HG02884 (cell line): ENCODE measurements at regions not wholly inside any gene's neighbourhood (a gene's known extent, or its start where the extent isn't known, plus 50 kb on each side); places are given as distances from the start of the nearest gene placed in this dataset.

ENCODE experiments used
- ATAC-seq: cut with Tn5 transposase; IDR thresholded peaks from one replicate; pipeline ENCODE4 v1.9.1; 2021; ENCODE audit warnings: mild to moderate bottlenecking, moderate library complexity; ENCODE audit not compliant: unreplicated experiment

DNA sequence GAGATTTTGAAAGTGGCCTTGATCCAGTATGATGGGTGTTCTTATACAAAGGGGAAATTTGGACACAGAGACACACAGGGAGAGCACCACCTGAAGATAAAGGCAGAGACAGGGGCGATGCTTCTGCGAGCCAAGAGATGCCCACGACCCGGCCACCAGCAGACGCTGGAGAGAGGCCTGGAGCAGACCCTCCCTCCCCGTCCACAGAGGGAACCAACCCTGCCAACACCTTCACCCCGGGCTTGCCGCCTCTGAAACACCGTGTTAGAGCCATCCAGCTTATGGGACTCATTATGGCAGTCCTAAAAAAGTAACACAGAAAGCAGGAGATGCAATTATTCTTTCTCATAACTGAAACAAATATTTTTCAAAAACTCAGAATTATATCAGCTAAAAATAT is 303.3 kb upstream of the SHH start:
- no peak for ATAC-seq

DNA sequence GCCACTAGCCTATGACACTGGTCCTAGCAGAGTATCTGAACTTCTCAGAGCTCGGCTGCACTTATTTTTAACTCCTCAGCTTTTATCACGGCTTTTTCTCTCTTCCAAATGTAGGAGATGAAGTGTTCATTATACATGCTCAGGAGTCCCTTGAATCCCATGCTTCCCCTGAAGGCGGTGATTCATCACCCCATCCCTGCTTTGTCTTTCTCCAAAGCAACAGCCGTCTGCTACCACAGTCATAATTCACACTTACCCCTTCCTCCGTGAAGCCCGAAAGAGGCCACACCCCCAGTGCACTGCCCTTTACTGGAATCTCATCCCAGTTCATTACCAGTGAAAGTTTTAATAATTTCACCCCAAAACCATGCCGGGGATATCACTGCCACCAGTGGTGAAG is 301.5 kb upstream of the SHH start:
- ATAC-seq: no peak

DNA sequence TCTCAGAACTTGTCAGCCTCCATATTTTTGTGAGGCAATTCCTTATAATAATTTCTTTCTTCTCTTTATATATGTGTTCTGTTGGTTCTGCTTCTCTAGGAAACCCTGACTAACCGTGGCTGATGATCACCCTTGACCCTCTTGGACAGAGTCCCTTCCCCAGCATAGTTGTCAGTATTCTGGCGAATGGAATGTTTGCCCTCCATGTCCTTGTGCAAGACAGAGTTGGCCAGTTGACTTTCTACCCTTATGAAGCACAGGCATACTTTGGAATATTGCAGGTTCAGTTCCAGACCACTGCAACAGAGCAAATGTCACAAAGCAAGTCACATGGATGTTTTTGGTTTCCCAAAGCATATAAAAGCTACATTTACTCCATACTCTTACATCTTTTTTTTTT is 297.7 kb upstream of the SHH start:
- ATAC-seq: no peak

DNA sequence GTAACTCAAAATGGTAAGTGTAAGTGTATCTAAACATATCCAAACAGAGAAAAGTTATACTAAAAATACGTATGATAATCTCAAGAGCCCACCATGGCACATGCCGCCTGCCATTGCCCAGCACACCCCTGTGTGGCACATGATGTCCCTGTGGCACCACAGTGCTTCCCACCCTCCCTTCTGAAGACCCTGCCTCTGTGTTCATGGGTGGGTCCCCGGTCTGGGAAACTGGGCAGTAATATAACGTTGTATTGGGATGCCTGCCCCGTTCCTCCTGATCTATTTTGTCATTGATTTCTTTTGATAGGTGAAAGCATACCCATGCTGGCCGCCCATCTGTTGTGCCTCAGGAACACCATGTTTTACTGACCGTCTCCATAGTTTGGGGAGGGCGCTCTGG is 296.8 kb upstream of the SHH start:
- no peak for ATAC-seq

DNA sequence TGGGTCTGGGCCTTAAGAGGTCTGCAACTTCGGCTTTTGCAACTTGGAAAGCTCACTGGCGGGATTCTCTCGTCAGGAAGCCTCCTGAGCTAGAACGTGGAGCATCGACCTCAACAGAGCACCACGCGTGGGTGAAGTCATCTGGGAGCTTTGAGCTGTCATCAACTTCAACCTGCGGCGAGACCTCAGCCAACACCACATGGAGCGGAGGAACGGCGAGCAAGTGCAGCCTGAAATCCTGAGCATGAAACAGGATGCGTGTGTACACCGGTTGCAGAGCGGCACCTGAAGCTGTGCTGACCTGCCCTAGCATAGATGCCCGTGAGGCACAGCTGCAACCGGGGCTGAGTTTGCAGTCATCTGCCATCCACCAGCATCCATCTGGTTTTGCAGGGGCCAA is 295.7 kb upstream of the SHH start:
- ATAC-seq: no peak

DNA sequence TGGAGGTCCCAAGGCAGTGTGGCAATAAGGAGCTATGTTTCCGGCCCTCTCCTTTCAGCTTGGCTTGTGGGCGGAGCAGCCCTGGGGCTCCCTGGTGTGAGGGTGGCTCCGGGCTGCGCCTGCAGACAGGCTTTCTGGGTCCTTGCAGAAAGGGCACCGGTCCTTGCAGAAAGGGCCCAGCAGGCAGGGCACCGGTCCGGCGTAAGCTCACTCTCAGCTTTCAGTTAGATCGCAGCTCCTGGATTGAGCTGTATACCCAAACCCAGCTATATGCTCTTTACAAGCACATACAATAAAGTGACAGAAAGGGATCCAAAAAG is 293.8 kb upstream of the SHH start:
- ATAC-seq: no peak

DNA sequence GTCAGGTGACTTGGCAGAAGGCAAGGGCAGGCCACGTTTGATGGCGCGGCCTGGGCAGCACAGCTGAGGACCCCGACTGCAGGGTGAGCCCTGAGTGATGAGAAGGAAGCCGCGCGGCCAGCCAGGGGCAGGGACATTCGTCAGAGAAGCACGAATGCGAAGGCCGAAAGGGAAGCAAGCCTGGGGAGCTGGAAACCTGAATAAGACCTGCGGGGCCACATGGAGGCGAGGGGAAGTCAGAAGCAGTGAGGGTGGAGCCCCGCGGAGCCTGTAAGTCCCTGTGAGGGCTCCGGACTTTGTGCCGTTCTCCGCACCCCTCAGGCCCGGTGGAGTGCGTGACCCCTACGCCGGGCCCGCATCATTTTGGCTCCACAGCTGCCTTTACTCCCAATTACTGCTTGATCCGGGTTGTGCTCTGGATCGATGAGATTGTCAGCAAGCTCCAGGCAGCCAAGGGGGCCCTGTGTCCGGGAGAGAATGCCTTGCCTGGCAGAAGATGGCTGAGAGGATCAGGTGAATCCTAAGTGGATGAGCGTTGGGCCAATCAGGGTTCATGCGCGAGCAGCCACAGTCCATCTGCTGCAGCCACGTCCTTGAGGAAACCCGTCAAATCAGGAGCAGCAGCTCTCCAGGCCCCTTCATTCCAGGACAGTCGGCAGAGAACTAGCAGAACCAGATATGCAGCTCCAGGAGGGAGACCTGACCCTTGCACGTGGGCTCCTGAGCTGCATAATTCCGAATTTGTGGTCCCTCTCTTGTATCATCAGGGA is 293.3 kb upstream of the SHH start:
- ATAC-seq: no peak

DNA sequence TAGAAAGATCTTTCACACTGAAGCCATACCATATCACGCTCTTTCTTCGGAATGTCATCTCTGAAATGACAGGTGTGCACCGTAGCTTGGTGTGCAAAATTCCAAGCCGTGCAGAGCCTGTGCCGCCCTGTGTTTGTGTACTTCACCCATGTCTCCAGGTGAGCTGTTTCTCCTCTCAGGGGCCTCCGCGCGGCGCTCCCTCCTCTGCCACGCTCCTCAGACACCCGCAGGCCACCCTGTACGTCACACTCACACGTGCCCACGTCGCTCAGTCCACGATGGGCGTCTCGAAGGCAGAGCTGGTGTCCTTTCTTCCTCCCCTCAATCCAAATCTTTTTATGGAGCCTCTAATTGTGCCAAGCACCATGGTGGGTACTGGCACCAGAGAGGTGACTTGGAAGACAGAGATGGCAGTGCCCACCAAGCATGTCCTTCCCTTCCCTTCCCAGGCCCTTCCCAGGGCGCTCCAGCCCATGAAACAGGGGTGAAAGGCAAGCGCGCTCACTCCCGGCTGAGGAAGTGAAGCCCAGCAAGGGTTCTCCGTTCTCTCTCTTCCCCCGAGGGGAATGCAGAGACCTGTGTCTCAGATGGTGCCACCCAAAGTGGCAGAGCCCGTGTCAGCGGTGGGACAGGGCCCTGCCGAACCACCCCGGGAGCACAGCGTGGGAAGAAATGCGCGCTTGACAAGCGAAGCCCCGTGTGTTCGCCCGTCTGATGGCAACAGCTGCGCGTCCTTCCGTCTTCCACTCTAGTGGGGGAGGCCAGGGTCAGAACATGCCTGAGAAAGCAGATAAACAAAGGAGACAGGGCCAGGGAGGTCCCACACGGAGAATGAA is 292.5 kb upstream of the SHH start:
- ATAC-seq: no peak

DNA sequence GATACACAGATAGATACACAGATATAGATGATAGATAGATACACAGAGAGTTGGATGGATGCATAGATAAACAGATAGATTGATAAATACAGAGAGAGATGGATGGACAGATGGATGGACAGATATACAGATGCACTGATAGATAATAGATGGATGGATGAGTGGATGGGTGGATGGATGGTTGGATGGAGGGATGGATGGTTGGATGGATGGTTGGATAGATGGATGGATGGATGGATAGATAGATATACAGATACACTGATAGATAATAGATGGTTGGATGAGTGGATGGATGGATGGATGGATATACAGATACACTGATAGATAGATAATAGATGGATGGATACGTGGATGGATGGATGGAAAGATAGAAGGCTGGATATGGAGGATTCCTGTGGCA is 290.0 kb upstream of the SHH start:
- ATAC-seq: no peak

DNA sequence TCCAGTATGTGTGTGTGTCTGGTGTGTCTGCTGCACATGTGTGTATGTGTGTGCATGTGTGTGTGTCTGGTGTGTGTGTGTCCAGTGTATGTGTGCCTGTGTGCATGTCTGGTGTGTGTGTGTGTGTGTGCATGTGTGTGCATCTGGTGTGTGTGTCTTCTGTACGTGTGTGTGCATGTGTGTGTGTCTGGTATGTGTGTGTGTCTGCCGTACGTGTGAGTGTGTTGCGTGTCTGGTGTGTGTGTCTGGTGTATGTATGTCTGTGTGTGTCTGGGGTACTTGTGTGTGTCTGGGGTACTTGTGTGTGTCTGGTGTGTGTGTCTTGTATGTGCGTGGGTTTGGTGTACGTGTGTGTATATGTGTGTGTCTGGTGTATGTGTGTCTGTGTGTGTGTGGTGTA is 289.1 kb upstream of the SHH start:
- ATAC-seq: no peak

DNA sequence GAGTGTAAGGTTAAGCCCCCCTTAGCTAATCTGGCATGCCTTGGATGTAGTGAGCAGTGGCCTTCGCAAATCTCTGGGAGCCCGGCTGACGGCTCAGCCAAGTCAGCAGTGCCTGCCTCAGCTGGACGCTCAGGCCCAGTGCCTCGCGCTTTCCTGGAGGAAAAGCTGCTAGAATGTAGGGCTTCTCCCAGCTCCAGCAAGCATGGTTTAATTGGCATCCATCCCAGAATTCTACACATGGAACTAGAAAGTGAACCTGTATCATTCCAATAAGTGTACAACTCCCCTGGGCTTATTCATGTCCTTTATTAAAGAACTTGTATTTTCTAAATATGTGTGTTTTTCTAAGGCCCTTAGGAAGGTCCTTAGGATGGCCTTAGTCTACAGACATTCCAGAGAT is 287.8 kb upstream of the SHH start:
- no peak for ATAC-seq

DNA sequence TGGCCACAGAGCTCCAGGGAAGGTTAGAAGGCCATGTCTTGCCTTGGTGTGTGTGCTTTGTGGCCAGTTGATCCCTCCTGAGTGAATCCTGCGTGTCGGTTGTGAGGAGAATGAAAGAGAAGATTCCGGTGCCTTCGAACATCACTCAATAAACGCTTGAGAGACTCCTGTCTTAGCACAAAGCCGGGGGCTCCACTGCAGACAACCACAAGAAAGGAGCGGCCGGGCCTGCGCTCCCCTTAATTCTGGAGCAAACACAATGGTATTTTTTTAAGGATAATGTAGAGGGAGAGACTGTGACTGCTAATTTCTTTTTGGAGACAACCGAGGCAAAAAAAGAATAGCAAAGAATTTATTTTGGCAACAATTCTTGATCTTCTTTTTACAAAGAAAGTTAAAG is 286.8 kb upstream of the SHH start:
- no peak for ATAC-seq

DNA sequence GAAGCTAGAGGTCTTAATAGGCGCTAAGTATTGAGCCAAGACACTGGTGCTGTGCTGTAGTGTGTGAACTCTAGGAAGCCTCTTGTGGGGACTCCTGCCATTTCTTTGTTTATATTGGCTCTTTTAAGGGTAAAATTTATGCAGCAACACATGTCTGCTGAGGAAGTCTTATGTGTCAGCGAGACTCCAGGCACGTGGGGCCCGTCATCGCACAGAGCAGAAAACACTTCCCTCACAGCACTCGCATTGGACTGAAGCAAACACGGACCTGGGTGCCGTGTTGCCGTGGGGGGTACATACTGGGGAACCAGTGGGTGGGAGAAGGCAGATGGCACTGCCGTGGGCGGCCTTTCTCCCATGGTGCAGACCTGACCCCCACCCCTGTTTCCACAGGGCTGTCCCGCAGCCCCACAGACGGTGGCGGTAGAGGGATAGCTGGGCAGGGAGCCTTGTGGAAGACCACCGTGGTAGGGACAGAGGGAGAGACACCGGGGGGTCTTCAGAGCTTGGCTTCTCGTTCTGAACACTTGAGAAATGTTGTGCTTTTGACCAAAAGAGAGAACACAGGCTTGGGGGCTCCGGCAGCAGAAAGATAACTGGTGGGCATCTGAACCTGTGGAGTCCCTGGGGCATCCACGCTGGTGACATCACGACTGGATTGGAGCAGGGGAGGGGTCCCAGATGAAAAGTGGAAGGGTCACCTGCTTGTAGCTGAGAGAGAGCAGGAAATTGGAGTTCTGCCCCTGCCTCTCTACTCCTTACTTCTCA is 284.7 kb upstream of the SHH start:
- ATAC-seq: no peak

DNA sequence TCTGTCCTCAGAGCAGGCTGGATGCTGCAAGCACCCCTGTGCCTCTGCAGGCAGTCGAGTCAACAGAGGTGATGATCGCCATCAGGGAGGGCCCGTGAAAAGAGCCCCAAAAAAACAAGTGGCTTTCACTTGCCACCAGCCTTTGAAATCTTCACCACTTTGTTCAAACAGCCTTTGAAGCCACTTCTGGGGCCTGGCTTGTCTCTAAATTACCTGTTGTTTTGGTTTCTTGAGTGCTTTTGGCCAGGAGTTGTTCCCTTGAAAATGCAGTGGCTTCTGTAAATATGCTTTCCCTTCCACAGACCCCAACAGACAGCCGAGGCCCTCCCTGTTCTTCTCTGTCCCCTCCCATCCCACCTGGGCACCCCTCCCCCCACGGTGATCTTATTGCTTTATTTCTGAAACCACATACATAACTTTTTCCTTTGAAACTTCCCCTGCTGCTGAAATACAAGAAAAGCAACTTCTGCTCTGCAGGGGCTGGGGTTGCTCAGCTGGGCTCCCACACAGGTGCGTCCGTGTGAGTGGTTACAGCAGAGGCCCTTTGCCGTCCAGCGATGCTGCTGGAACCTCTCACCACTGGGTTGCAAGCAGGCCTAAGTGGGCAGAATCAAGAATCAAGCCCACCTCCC is 283.8 kb upstream of the SHH start:
- no peak for ATAC-seq

DNA sequence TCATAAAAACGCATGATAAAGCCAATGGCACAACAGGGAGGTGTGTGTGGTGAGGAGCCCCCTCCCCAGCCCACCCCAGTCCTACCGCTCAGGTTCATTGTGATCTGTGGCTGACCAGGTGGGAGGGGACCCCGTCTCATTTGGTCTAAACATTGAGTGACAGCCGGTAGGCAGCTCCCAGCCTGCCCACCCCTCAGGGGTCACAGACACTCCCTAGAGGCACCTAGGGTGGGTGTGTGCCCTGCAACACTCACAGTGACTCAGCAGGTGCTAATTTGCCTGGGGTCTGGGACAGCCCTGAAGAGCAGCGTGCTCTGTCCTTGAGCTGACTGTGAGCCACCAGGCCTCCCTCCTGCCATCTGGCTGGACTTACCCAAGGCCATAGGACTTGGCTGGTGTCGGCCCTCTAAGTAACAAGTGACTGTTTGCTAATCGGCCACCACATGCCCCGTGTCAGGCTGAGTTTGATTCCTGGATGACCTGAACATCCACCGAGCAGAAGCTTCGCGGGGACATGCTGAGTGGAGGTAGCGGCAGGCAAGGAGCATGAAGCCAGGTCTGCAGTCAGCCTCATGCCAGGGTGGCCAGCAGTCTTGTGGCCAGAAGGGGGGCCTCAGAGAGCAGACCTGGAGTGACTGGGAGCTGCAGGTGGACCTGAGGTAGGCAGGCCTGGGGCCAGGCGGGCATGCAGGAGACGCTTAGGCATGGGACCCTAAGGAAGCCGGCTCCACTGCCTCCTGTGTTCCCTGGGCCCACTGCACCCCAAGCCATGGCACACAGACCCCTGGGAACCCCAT is 282.3 kb upstream of the SHH start:
- no peak for ATAC-seq

DNA sequence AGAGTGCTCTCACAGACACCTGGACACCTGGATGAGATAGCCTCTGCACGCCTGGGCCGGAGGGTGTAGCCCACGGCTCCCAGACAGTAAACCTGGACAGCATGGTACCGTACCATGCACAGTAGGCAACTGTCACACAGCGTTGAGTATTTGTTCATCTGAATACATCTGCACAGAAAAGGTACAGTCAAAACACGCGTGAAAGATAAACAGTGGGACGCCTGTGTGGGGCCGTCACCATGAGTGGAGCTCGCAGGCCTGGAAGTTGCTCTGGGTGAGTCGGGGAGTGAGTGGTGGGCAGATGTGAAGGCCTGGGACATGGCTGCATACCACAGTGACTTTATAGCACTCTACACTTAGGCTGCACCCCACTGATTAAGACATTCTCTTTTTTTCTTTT is 280.0 kb upstream of the SHH start:
- ATAC-seq: no peak

DNA sequence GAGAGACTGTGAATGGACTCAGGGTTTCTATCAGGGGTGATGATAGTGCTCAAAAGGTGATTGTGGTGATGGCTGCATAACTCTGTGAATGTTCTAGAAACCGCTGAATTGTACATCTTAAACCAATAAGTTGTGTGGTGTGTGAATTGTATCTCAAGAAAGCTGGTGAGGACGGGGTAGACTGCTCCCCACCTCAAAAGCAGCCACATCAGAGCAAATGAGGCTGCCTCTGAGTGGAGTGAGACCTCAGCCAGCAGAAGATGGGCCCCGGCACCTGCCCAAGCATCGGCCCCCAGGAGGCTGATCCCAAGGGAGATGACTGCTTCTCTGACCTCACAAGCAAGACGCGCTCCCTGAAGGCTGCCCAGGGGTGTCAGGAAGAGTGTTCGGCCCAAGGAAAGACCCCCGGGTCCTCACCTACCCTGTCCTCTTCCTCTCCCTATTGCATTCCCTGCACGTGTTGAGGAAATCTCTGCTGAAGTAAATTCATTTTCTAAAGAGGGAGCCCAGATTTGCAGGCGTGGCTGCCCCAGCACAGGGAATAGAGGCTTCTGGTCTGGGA is 279.3 kb upstream of the SHH start:
- ATAC-seq: no peak

DNA sequence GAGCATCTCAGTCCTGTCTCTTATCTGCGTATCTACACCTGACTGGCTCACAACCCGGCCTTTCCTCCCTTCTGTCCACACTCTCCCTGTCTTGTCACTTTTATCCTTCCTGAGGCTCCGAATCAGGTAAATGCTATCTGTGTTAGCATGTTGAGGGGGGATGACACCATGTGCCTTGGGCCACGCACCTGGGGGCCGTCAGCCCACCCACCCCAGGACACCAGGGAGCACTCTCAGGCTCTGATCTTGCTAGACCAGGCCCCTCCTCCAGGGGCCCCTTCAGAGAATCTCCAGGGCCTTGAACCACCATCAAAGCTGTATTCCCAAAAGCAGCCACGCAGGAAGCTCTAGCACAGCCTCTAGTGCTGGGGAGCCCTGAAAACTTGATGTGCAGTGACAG is 278.7 kb upstream of the SHH start:
- ATAC-seq: no peak

DNA sequence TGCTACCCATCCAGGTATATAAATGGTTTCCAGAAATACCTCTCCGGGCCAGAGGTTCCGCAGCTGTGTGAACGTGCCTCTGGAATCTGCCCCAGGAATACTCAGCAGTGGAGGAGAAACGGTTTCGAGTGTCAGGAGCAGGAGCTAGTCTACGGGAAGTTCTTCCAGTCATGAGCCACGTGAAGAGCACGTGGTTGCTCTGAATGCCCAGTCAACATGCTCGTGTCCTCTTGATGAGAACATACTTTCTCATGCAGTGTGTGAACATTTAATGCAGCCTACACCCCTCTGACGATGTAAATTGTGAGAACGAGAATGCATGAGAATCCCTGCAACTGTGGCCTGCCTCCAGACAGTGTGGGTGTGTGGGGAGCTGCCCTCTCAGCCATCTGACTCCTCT is 277.0 kb upstream of the SHH start:
- no peak for ATAC-seq

DNA sequence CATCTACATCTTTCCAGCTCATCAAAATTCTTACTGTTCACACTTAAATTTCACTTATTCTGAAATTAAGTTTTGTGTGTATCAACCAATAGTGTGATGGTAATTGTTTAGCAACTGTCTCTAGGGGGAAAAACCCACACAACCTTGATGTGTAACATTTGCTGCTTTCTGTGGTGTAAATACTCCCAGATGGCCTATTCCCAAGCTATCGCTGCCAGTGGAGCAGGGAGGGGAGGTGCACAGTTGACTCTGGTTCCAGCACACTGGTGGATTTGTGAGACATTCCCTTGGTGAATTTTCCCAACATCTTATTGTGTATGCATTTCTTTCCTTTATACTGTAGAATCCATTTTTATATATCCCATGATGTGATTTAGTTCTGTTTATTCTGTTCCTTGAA is 275.9 kb upstream of the SHH start:
- ATAC-seq: no peak
